CD14-positive monocyte (primary cell): ENCODE measurements at regions not wholly inside any gene's neighbourhood (a gene's known extent, or its start where the extent isn't known, plus 50 kb on each side); places are given as distances from the start of the nearest gene placed in this dataset.

Source experiments
- DNase-seq, 3 donors: peaks; one replicate each; pipeline ENCODE4 v3.0.0-alpha.2; 2011 to 2022
- H2AFZ ChIP-seq: 2 replicates; pipeline ENCODE4 v1.6.0; 2012; ENCODE audit warnings: mild to moderate bottlenecking, low read depth, low read length, inconsistent platforms; ENCODE audit not compliant: insufficient read depth, poor library complexity, severe bottlenecking
- H3K27ac ChIP-seq, 2 donors: 1 replicate in 1 of 2; 2 replicates in 1 of 2; pipeline ENCODE4 v1.5.1; 2012 to 2013; ENCODE audit warnings: low read length in 2 of 2, control low read depth in 1 of 2, inconsistent platforms in 1 of 2, low read depth in 1 of 2, mild to moderate bottlenecking in 1 of 2
- H3K27me3 ChIP-seq, 2 donors: one replicate each; pipeline versions ENCODE4 v1.6.0 to v1.6.1; 2011 to 2013; ENCODE audit warnings: low read length in 2 of 2; ENCODE audit not compliant: control insufficient read depth in 2 of 2, insufficient read depth in 2 of 2
- H3K36me3 ChIP-seq, 2 donors: replicated peaks in 1 of 2; 1 replicate in 1 of 2; 2 replicates in 1 of 2; pipeline versions ENCODE4 v1.5.1 to v1.6.1; 2012 to 2013; ENCODE audit warnings: low read length in 2 of 2, control low read depth in 1 of 2, inconsistent platforms in 1 of 2, mild to moderate bottlenecking in 1 of 2; ENCODE audit not compliant: insufficient read depth in 2 of 2, control insufficient read depth in 1 of 2
- H3K4me1 ChIP-seq, 2 donors: 1 replicate in 1 of 2; 2 replicates in 1 of 2; pipeline versions ENCODE4 v1.5.1 to v1.6.1; 2012 to 2013; ENCODE audit warnings: low read length in 2 of 2, control low read depth in 1 of 2, inconsistent platforms in 1 of 2, mild to moderate bottlenecking in 1 of 2, moderate library complexity in 1 of 2; ENCODE audit not compliant: insufficient read depth in 2 of 2, control insufficient read depth in 1 of 2
- H3K4me2 ChIP-seq: replicated peaks from 2 replicates; pipeline ENCODE3; 2012; ENCODE audit warnings: low read length, moderate library complexity, mild to moderate bottlenecking; ENCODE audit not compliant: poor library complexity, severe bottlenecking; ENCODE audit errors: extremely low read depth
- H3K4me3 ChIP-seq, 3 experiments: fragments of 200-600 bp in 1 of 3; sonication (generic) in 1 of 3; replicated peaks in 1 of 3; 1 replicate in 2 of 3; 2 replicates in 1 of 3; pipeline ENCODE4 v1.5.1; 2011 to 2013; ENCODE audit warnings: low read length in 3 of 3, mild to moderate bottlenecking in 3 of 3, control low read depth in 2 of 3, low read depth in 2 of 3, inconsistent platforms in 1 of 3, moderate library complexity in 1 of 3
- H3K79me2 ChIP-seq: 2 replicates; pipeline ENCODE4 v1.6.0; 2012; ENCODE audit warnings: mild to moderate bottlenecking, control low read depth, inconsistent platforms, low read length, moderate library complexity; ENCODE audit not compliant: insufficient read depth
- H3K9ac ChIP-seq: 2 replicates; pipeline ENCODE4 v1.6.0; 2017; ENCODE audit warnings: low read length, mild to moderate bottlenecking; ENCODE audit not compliant: insufficient read depth, poor library complexity, severe bottlenecking
- H3K9me3 ChIP-seq, 2 donors: replicated peaks in 1 of 2; 1 replicate in 1 of 2; 2 replicates in 1 of 2; pipeline versions ENCODE4 v1.5.1 to v1.6.1; 2012 to 2013; ENCODE audit warnings: low read length in 2 of 2, control low read depth in 1 of 2; ENCODE audit not compliant: control insufficient read depth in 1 of 2, insufficient read depth in 1 of 2
- H4K20me1 ChIP-seq: 2 replicates; pipeline ENCODE4 v1.6.0; 2012; ENCODE audit warnings: mild to moderate bottlenecking, low read length, control low read depth, moderate library complexity; ENCODE audit not compliant: insufficient read depth
- H3K27ac Mint-ChIP-seq, 7 donors: one replicate each; pipeline ENCODE4 v1.8.0; 2020; ENCODE audit warnings: mild to moderate bottlenecking in 7 of 7, mixed read lengths in 7 of 7, moderate library complexity in 6 of 7, inconsistent platforms in 2 of 7
- H3K27me3 Mint-ChIP-seq, 3 donors: one replicate each; pipeline ENCODE4 v1.8.0; 2021 to 2022; ENCODE audit warnings: low read depth in 3 of 3, mild to moderate bottlenecking in 3 of 3, mixed read lengths in 3 of 3, moderate library complexity in 3 of 3, inconsistent platforms in 1 of 3
- H3K36me3 Mint-ChIP-seq, 2 donors: one replicate each; pipeline ENCODE4 v1.8.0; 2020; ENCODE audit warnings: mixed read lengths in 2 of 2, inconsistent platforms in 1 of 2, mild to moderate bottlenecking in 1 of 2
- H3K4me1 Mint-ChIP-seq: one replicate; pipeline ENCODE4 v1.8.0; 2020; ENCODE audit warnings: mild to moderate bottlenecking, mixed read lengths
- H3K4me3 Mint-ChIP-seq, 2 donors: one replicate each; pipeline ENCODE4 v1.8.0; 2020; ENCODE audit warnings: mild to moderate bottlenecking in 2 of 2, mixed read lengths in 2 of 2, moderate library complexity in 1 of 2
- H3K9me3 Mint-ChIP-seq, 7 donors: one replicate each; pipeline ENCODE4 v1.8.0; 2020 to 2022; ENCODE audit warnings: mixed read lengths in 7 of 7, mild to moderate bottlenecking in 6 of 7, moderate library complexity in 6 of 7, inconsistent platforms in 2 of 7
- CTCF ChIP-seq: fragments of 200-600 bp; IDR thresholded peaks from one replicate; pipeline ENCODE4 v1.8.0; 2022; ENCODE audit warnings: antibody characterized with exemption, mild to moderate bottlenecking
- WGBS: methylation state at CpG from one replicate; pipeline ENCODE4 v1.1.5; 2013; ENCODE audit warnings: missing lambda C conversion rate; ENCODE audit not compliant: insufficient coverage; 5-methylcytosine and 5-hydroxymethylcytosine counted together
- intact Hi-C, 2 donors: fragments of 100-400 bp; cut with micrococcal nuclease; formaldehyde crosslinking; loops; one replicate each; pipeline versions ENCODE4 v1.15.0 to v1.15.1; 2023

GRCh38 chr2:600542-601386 is 76.4 kb downstream of the TMEM18 start:
- peaks cover 0 to 7% (median 0%) of the 10 kb centered on the region in 7 donors for H3K9me3 Mint-ChIP-seq
- Histone ChIP-seq H2AFZ (no peak overlapping the region), H3K4me2 (no peak overlapping the region), H3K4me1 (no peaks in the 10 kb centered on the region), H4K20me1 (no peaks in the 10 kb centered on the region), H3K9me3 (no peaks in the 10 kb centered on the region), H3K27ac (no peak overlapping the region), H3K79me2 (no peaks in the 10 kb centered on the region), H3K4me3 (no peak overlapping the region), H3K9ac (no peak overlapping the region), H3K27me3 (no peaks in the 10 kb centered on the region), H3K36me3 (no peaks in the 10 kb centered on the region)
- H3K36me3 Mint-ChIP-seq = no peaks in the 10 kb centered on the region
- no peaks in the 10 kb centered on the region for H3K4me1 Mint-ChIP-seq
- peaks cover 0 to 5% (median 0%) of the 10 kb centered on the region in 3 donors for H3K27me3 Mint-ChIP-seq
- no peak for DNase-seq
- intact Hi-C loops = no loop called here
- TF ChIP-seq CTCF = no peak
- H3K27ac Mint-ChIP-seq = no peak overlapping the region
- 88% methylated on average over 23 of the region's 23 CpGs for WGBS
- no peak overlapping the region for H3K4me3 Mint-ChIP-seq

GRCh38 chr2:599601-600000 is 77.6 kb downstream of the TMEM18 start:
- TF ChIP-seq CTCF = no peak

More at GRCh38 chr2:599601-600000, 77.6 kb downstream of the TMEM18 start:
- Histone ChIP-seq H3K9ac (no peak overlapping the region), H3K27me3 (no peaks in the 10 kb centered on the region), H2AFZ (no peak overlapping the region), H4K20me1 (no peaks in the 10 kb centered on the region), H3K4me1 (no peaks in the 10 kb centered on the region), H3K36me3 (no peaks in the 10 kb centered on the region), H3K27ac (no peak overlapping the region), H3K79me2 (no peaks in the 10 kb centered on the region), H3K4me2 (no peak overlapping the region), H3K4me3 (no peak overlapping the region), H3K9me3 (no peaks in the 10 kb centered on the region)
- H3K4me3 Mint-ChIP-seq = no peak overlapping the region
- intact Hi-C loops = no loop called here
- 96% methylated on average over 4 of the region's 8 CpGs for WGBS
- no peak overlapping the region for H3K27ac Mint-ChIP-seq
- H3K36me3 Mint-ChIP-seq = no peaks in the 10 kb centered on the region
- DNase-seq = no peak
- H3K9me3 Mint-ChIP-seq = peaks cover 0 to 7% (median 0%) of the 10 kb centered on the region in 7 donors
- H3K27me3 Mint-ChIP-seq = peaks cover 0 to 6% (median 0%) of the 10 kb centered on the region in 3 donors
- no peaks in the 10 kb centered on the region for H3K4me1 Mint-ChIP-seq
